ENCODE measurements at regions not wholly inside any gene's neighbourhood (a gene's known extent, or its start where the extent isn't known, plus 50 kb on each side); places are given as distances from the start of the nearest gene placed in this dataset.
"Not testable (repeated sequence)": the region's sequence is repeated elsewhere in the genome, so short reads cannot be mapped to it uniquely, and the experiment has no call there.

DNA sequence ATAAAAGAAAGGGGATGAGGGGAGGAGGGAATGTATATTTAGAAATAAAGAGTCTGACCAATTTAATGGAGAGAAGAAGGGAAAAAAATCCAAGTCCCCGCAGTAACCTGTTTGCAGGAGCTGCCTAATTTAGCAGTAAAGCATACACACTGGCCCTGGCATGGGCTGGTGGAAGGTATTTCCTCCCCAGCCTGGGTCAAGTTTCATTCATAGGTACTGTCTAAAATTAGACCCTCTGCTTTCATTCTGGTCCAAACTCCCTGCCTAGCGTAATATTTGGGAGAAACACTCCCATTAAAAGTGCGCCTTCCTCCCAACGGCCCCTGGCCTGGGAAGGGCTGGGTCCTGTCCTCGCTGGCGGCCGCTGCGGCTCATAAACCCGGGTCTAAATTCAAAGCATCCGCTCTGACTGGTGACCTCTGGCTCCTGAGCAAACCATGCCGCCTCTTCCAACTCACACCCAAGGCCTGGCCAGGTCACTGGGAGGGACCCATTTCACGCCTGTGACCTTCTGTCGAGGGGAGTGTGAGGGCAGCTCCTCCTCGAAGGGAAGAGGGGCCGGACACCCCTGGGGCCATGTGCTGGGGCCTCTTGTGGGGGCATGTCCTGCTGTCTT lies 123.2 kb downstream of the FGF18 start:
- DNase-seq (ENCODE audit: low read depth), result no peak

- DNase-seq (ENCODE audit: low read depth), result no peak
These were observed 123.8 kb downstream of the FGF18 start for GRCh38 chr5:171543148-171543815.

GRCh38 chr5:171544913-171545765 lies 125.7 kb downstream of the FGF18 start:
- DNase-seq (ENCODE audit: low read depth), result no peak

- no peak for DNase-seq (ENCODE audit: low read depth)
These were observed 129.8 kb downstream of the FGF18 start for GRCh38 chr5:171549274-171549673.

- not testable (repeated sequence) for DNase-seq (ENCODE audit: low read depth)
These were observed 134.4 kb downstream of the FGF18 start for GRCh38 chr5:171553817-171554216.

DNA sequence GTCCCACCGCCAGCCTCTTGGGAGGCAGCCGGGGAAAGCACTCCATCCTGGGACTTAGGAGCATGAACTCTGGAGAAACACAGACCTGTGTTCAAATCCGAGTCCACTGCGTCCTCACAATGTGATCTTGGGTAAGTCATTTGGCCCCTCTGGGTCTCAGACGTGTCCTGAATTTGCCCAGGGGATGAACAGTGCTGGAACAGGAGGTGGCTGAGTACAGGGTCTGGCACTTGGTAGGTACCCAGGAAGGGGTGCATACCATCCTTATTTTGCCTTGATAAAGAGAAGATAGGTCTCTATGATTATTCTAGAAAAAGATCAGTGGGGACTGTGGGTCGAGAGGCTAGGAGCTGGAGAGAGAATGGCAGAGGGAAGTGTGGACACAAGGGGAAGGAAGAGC lies 135.7 kb downstream of the FGF18 start:
- DNase-seq (ENCODE audit: low read depth), result no peak

DNA sequence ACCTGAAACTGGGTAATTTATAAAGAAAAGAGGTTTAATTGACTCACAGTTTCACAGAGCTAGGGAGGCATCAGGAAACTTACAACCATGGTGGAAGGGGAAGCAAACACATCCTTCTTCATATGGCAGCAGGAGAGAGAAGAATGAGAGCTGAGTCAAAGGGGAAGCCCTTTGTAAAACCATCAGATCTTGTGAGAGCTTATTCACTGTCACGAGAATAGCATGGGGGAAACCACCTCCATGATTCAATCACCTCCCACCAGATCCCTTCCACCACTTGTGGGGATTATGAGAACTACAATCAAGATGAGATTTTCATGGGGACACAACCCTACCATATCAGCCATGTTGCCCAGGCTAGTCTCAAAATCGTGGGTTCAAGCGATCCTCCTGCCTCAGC lies 143.4 kb downstream of the FGF18 start:
- DNase-seq (ENCODE audit: low read depth), result no peak

- no peak for DNase-seq (ENCODE audit: low read depth)
These were observed 148.9 kb downstream of the FGF18 start for GRCh38 chr5:171568389-171568788.

- no peak for DNase-seq (ENCODE audit: low read depth)
These were observed 149.7 kb downstream of the FGF18 start for GRCh38 chr5:171569065-171569712.

DNA sequence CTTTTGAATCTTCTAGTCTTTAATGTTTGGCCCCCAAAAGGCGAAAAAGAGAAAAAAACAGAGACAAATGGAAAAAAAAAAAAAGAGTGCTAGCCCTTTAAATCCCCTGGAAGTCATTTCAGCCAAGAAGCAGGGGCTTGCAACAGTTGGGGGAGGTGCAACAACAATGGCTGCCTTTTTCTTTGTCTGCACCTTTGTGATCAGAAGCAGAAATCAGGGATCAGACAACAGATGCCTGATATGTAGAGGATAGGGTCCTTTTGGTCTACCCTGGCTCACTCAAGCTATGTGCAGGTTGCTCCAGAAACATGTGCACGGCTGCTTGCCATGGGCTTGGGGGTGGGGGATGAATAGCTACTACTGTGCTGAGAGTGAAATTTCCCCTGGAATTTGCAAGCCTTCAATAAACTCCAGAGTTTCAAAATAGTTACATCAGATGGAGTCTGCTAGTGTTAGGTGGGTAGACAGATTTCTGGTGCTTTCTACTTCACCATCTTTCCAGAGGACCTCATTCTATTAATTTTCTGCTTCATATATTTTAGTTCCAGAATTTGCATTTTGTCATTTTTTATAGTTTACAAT lies 150.9 kb downstream of the FGF18 start:
- no peak for DNase-seq (ENCODE audit: low read depth)

DNA sequence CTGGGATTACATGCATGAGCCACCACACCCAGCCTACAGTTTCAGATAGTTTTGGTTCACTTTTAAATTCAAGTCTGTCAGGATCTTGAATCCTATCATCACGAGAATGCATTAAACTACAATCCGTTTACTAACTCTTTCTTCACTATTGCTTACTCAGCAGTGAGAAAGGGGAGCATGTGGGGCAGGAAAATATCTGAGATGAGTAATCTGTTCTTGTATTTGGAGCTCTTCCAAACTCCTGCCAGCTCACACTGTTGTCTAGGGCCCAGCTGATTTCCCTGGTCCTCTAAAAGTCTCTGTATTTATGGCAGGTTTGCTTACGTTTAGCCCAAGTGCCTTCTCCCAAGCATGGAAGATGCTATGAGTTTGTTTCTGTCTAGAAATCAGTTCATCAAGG lies 152.2 kb downstream of the FGF18 start:
- no peak for DNase-seq (ENCODE audit: low read depth)

DNA sequence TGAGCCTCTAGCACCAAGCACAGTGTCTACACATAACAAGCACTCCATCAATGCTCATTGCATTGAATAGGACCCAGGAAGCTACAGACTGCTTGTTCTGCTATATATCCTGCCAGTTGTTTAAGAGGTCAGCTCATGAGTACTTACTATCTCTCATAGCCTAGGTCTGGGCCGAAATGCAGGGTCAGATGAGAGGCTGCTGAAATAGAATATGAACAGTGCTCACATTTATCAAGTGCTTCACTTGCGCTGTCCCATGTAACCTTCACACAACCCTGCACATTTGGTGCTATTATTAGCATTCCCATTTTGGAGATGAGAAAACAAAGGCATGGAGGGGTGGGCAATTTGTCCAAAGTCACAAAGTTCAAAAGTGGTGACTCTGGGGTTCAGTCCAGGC lies 153.6 kb downstream of the FGF18 start:
- DNase-seq (ENCODE audit: low read depth), result no peak

DNA sequence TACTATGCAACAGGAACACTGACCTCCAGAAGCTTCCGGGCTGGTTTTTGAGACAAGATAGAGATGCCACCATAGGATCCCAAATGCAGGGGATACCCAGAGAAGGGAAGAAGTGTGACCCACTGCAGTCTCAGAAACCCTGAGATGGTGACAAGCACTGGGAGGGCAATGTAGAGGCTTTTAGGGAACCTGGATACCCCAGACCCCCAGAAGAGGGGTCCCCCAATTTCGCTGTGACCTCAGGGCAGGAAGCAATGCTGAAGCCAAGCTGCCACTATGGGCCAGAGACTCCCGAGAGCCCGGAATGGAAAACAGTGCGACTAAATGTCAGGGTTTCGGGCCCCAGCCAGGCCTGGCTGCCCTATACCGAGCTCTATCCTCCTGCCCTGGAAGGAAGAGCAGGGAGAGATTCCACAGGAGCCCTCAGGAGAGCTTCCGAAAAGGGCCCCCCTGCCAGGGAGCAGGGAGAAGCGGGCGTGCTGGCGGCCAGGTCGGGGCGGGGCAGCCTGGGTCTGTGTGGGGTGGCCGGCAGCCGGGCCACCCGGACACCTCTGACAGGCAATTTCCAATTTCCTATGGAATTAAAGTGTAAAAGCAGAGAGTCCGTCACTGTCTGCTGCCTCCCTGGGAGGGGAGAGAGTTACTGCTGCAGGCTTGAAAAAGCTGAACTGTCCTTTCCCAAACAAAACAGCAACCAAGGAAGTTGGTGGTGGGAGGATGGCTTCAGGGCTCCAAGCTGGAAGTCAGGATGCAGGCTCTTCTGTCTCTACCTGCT lies 154.2 kb downstream of the FGF18 start:
- DNase-seq (ENCODE audit: low read depth), result no peak

- DNase-seq (ENCODE audit: low read depth), result no peak
These were observed 154.9 kb downstream of the FGF18 start for GRCh38 chr5:171574376-171574775.

GRCh38 chr5:171575386-171575785 lies 155.9 kb downstream of the FGF18 start:
- no peak for DNase-seq (ENCODE audit: low read depth)

- DNase-seq (ENCODE audit: low read depth), result no peak
These were observed 156.4 kb downstream of the FGF18 start for GRCh38 chr5:171575808-171576207.

- no peak for DNase-seq (ENCODE audit: low read depth)
These were observed 157.8 kb downstream of the FGF18 start for GRCh38 chr5:171577042-171577758.

GRCh38 chr5:171578049-171578828 lies 158.8 kb downstream of the FGF18 start:
- no peak for DNase-seq (ENCODE audit: low read depth)

- no peak for DNase-seq (ENCODE audit: low read depth)
These were observed 159.5 kb downstream of the FGF18 start for GRCh38 chr5:171578829-171579491.
